Mesothelial cell of epicardium (in vitro differentiated cells): ENCODE measurements at regions not wholly inside any gene's neighbourhood (a gene's known extent, or its start where the extent isn't known, plus 50 kb on each side); places are given as distances from the start of the nearest gene placed in this dataset.
A peak's percentile ranks its signal among the peaks of the same experiment; 100 is the strongest.

Experiments
- DNase-seq, 2 experiments: peaks; one replicate each; pipeline ENCODE4 v3.0.0; 2021; ENCODE audit warnings: low spot score in 2 of 2; ENCODE audit not compliant: unreplicated experiment in 2 of 2
- H3K27ac Mint-ChIP-seq: 2 replicates; pipeline ENCODE4 v1.8.0; 2021; ENCODE audit warnings: mixed read lengths
- H3K27me3 Mint-ChIP-seq: 2 replicates; pipeline ENCODE4 v1.8.0; 2021; ENCODE audit warnings: low read depth, mixed read lengths
- H3K36me3 Mint-ChIP-seq: 2 replicates; pipeline ENCODE4 v1.8.0; 2021; ENCODE audit warnings: mixed read lengths
- H3K4me1 Mint-ChIP-seq: 2 replicates; pipeline ENCODE4 v1.8.0; 2021; ENCODE audit warnings: mixed read lengths
- H3K4me3 Mint-ChIP-seq: 2 replicates; pipeline ENCODE4 v1.8.0; 2021; ENCODE audit warnings: mild to moderate bottlenecking, moderate library complexity, mixed read lengths
- H3K9me3 Mint-ChIP-seq: 2 replicates; pipeline ENCODE4 v1.8.0; 2021; ENCODE audit warnings: mixed read lengths
- CTCF ChIP-seq: fragments of 200-600 bp; sonication (generic); IDR thresholded peaks from one replicate; pipeline ENCODE4 v1.5.0; 2021; ENCODE audit warnings: antibody characterized with exemption; ENCODE audit not compliant: unreplicated experiment

GRCh38 chr11:128061281-128061871 is 526.0 kb downstream of the ETS1 start:
- no peak overlapping the region for H3K27ac Mint-ChIP-seq
- DNase-seq, result no peak
- peaks cover 4% of the 10 kb centered on the region for H3K36me3 Mint-ChIP-seq
- H3K4me1 Mint-ChIP-seq, result no peaks in the 10 kb centered on the region
- H3K4me3 Mint-ChIP-seq, result no peak overlapping the region
- TF ChIP-seq CTCF, result no peak
- H3K27me3 Mint-ChIP-seq, result no peaks in the 10 kb centered on the region
- peaks cover 25% of the 10 kb centered on the region for H3K9me3 Mint-ChIP-seq

GRCh38 chr11:128058580-128059208 is 528.7 kb downstream of the ETS1 start:
- H3K27me3 Mint-ChIP-seq, result no peaks in the 10 kb centered on the region
- peaks cover 5% of the 10 kb centered on the region for H3K4me1 Mint-ChIP-seq
- H3K4me3 Mint-ChIP-seq, result no peak overlapping the region
- no peak for DNase-seq
- no peak for TF ChIP-seq CTCF
- H3K9me3 Mint-ChIP-seq, result peaks cover 6% of the 10 kb centered on the region
- no peak overlapping the region for H3K27ac Mint-ChIP-seq
- H3K36me3 Mint-ChIP-seq, result no peaks in the 10 kb centered on the region

- Mint-ChIP-seq H3K9me3 (no peaks in the 10 kb centered on the region), H3K36me3 (no peaks in the 10 kb centered on the region), H3K4me3 (no peak overlapping the region), H3K27ac (no peak overlapping the region), H3K27me3 (no peaks in the 10 kb centered on the region), H3K4me1 (peaks cover 11% of the 10 kb centered on the region)
- no peak for TF ChIP-seq CTCF
- no peak for DNase-seq
These were observed 529.5 kb downstream of the ETS1 start for GRCh38 chr11:128057786-128058395.

GRCh38 chr11:128055576-128056217 is 531.7 kb downstream of the ETS1 start:
- Mint-ChIP-seq H3K4me1 (peaks cover 20% of the 10 kb centered on the region), H3K27me3 (no peaks in the 10 kb centered on the region), H3K36me3 (no peaks in the 10 kb centered on the region), H3K9me3 (no peaks in the 10 kb centered on the region), H3K4me3 (no peak overlapping the region), H3K27ac (peak overlapping the region; percentile 27)
- TF ChIP-seq CTCF, result no peak
- DNase-seq, result no peak

GRCh38 chr11:128053981-128054931 is 533.1 kb downstream of the ETS1 start:
- H3K27ac Mint-ChIP-seq, result no peak overlapping the region
- TF ChIP-seq CTCF, result no peak
- DNase-seq, result no peak
- no peak overlapping the region for H3K4me3 Mint-ChIP-seq
- peaks cover 20% of the 10 kb centered on the region for H3K4me1 Mint-ChIP-seq
- no peaks in the 10 kb centered on the region for H3K36me3 Mint-ChIP-seq
- no peaks in the 10 kb centered on the region for H3K9me3 Mint-ChIP-seq
- H3K27me3 Mint-ChIP-seq, result no peaks in the 10 kb centered on the region
